ENCODE measurements at regions not wholly inside any gene's neighbourhood (a gene's known extent, or its start where the extent isn't known, plus 50 kb on each side); places are given as distances from the start of the nearest gene placed in this dataset.

DNA sequence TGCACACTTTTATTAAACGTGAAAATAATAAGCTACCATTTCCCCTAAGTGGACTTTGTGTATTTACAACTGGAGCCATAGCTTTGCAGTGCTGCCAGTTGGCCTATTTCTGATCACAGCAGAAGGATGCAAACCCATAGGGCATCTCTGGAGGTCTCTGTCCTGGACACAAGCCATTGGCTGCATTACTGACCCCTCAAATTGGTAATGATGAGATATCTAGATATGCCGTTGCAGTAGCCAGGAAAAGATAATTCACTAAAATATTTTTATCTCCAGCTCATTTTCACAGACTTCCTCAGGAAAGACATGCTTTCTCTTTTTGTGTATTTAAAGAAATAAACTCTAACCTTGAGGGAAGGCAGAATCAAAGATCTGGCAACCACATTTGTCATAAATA is 182.5 kb downstream of the TDRD15 start (continued):
- no peak for TF ChIP-seq DNMT3B (CRISPR knock-in tag; conservative IDR thresholded peaks at IDR 0.05)
- no peak for TF ChIP-seq TOE1 (CRISPR knock-in tag; IDR thresholded peaks at IDR 0.05)
- TF ChIP-seq ZNF598 (CRISPR knock-in tag; IDR thresholded peaks at IDR 0.05; ENCODE audit: borderline replicate concordance): no peak
- TF ChIP-seq, protein P1, sequence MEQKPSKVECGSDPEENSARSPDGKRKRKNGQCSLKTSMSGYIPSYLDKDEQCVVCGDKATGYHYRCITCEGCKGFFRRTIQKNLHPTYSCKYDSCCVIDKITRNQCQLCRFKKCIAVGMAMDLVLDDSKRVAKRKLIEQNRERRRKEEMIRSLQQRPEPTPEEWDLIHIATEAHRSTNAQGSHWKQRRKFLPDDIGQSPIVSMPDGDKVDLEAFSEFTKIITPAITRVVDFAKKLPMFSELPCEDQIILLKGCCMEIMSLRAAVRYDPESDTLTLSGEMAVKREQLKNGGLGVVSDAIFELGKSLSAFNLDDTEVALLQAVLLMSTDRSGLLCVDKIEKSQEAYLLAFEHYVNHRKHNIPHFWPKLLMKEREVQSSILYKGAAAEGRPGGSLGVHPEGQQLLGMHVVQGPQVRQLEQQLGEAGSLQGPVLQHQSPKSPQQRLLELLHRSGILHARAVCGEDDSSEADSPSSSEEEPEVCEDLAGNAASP (CRISPR knock-in tag; IDR thresholded peaks at IDR 0.05; ENCODE audit: borderline replicate concordance): no peak
- no peak for TF ChIP-seq ATRX (CRISPR knock-in tag; IDR thresholded peaks at IDR 0.05; ENCODE audit: borderline replicate concordance)
- no peak for TF ChIP-seq ZSCAN25 (CRISPR knock-in tag; IDR thresholded peaks at IDR 0.05)
- TF ChIP-seq ATF7 (IDR thresholded peaks at IDR 0.05): no peak
- no peak for TF ChIP-seq ATF7 (CRISPR knock-in tag; IDR thresholded peaks at IDR 0.05)
- no peak for TF ChIP-seq ZNF773 (CRISPR knock-in tag; IDR thresholded peaks at IDR 0.05; ENCODE audit: borderline replicate concordance)
- no peak for TF ChIP-seq ZFP1 (CRISPR knock-in tag; IDR thresholded peaks at IDR 0.05)
- no peak for TF ChIP-seq ZNF530 (CRISPR knock-in tag; IDR thresholded peaks at IDR 0.05; ENCODE audit: low read depth)

DNA sequence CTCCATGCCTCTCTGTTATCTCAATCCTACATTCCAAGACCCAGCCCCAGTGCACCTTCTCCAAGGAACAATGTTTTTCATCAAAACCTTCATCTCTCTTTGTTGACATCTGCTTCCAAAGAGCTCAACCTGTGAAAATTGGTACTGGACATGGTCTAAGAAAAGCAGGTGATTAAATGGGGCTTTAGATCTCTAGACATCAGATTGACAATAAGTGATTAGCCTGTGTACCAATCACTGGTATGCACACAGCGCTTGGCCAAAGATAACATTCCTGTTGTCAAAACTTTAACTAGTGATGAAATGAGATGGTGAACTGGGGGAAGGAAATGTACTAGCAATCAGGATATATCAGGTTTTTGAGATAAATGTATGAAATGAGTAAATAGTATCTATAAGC is 183.3 kb downstream of the TDRD15 start:
- Histone ChIP-seq H3K79me2 (ENCODE audit: insufficient read depth, low read length) (no peaks in the 10 kb centered on the region), H3K36me3 (replicated peaks in 1 of 2; ENCODE audit: control insufficient read depth in 1 of 2, insufficient read depth in 2 of 2, low read length in 2 of 2) (no peaks in the 10 kb centered on the region), H3K9ac (ENCODE audit: insufficient read depth, low read depth, low read length) (no peak overlapping the region), H3K4me1 (ENCODE audit: insufficient read depth, low read length) (no peaks in the 10 kb centered on the region), H4K20me1 (ENCODE audit: insufficient read depth, low read length) (no peaks in the 10 kb centered on the region), H3K4me3 (replicated peaks in 1 of 3; ENCODE audit: insufficient read depth in 1 of 3, low read depth in 2 of 3, low read length in 3 of 3) (no peak overlapping the region), H3K9me3 (ENCODE audit: low read length) (no peaks in the 10 kb centered on the region), H3K4me2 (ENCODE audit: low read depth, low read length) (no peak overlapping the region), H3K27ac (ENCODE audit: extremely low read length, insufficient read depth, low read length) (no peak overlapping the region), H2AFZ (ENCODE audit: low read length) (no peak overlapping the region), H3K27me3 (ENCODE audit: control insufficient read depth in 1 of 2, insufficient read depth in 2 of 2, low read length in 2 of 2) (peaks cover 0 to 4% of the 10 kb centered on the region in 2 experiments; a peak in 1 of 5 replicates)
- intact Hi-C loops (cut with micrococcal nuclease; ENCODE audit: unreplicated experiment): no loop called here
- BruUV-seq (replicated peaks): no TSS peak
- WGBS (ENCODE audit: low lambda C conversion rate): 2% methylated on average over 1 of the region's 1 CpG
- ATAC-seq (no peak), DNase-seq (ENCODE audit: low spot score) (no peak), FAIRE-seq (no peak)
- CTCF ChIA-PET (ENCODE audit: low intra/inter-chr PET ratio, low total read pairs): no interaction called here
- POLR2A ChIA-PET: no interaction called here
- in situ Hi-C loops (cut with HindIII; ENCODE audit: extremely low pct_ligation_motif_present, low pct_unique_long_range_greater_than_20kb): no loop called here
- TF ChIP-seq SIX1 (CRISPR knock-in tag; IDR thresholded peaks at IDR 0.05; ENCODE audit: borderline replicate concordance): no peak
- TF ChIP-seq SP5 (CRISPR knock-in tag; IDR thresholded peaks at IDR 0.05; ENCODE audit: borderline replicate concordance, low read depth): no peak
- TF ChIP-seq, protein P2, sequence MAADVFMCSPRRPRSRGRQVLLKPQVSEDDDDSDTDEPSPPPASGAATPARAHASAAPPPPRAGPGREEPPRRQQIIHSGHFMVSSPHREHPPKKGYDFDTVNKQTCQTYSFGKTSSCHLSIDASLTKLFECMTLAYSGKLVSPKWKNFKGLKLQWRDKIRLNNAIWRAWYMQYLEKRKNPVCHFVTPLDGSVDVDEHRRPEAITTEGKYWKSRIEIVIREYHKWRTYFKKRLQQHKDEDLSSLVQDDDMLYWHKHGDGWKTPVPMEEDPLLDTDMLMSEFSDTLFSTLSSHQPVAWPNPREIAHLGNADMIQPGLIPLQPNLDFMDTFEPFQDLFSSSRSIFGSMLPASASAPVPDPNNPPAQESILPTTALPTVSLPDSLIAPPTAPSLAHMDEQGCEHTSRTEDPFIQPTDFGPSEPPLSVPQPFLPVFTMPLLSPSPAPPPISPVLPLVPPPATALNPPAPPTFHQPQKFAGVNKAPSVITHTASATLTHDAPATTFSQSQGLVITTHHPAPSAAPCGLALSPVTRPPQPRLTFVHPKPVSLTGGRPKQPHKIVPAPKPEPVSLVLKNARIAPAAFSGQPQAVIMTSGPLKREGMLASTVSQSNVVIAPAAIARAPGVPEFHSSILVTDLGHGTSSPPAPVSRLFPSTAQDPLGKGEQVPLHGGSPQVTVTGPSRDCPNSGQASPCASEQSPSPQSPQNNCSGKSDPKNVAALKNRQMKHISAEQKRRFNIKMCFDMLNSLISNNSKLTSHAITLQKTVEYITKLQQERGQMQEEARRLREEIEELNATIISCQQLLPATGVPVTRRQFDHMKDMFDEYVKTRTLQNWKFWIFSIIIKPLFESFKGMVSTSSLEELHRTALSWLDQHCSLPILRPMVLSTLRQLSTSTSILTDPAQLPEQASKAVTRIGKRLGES (CRISPR knock-in tag; IDR thresholded peaks at IDR 0.05; ENCODE audit: borderline replicate concordance): no peak
- TF ChIP-seq, protein P3, sequence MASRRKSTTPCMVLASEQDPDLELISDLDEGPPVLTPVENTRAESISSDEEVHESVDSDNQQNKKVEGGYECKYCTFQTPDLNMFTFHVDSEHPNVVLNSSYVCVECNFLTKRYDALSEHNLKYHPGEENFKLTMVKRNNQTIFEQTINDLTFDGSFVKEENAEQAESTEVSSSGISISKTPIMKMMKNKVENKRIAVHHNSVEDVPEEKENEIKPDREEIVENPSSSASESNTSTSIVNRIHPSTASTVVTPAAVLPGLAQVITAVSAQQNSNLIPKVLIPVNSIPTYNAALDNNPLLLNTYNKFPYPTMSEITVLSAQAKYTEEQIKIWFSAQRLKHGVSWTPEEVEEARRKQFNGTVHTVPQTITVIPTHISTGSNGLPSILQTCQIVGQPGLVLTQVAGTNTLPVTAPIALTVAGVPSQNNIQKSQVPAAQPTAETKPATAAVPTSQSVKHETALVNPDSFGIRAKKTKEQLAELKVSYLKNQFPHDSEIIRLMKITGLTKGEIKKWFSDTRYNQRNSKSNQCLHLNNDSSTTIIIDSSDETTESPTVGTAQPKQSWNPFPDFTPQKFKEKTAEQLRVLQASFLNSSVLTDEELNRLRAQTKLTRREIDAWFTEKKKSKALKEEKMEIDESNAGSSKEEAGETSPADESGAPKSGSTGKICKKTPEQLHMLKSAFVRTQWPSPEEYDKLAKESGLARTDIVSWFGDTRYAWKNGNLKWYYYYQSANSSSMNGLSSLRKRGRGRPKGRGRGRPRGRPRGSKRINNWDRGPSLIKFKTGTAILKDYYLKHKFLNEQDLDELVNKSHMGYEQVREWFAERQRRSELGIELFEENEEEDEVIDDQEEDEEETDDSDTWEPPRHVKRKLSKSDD (CRISPR knock-in tag; IDR thresholded peaks at IDR 0.05; ENCODE audit: low read depth): no peak
- TF ChIP-seq, protein P4, sequence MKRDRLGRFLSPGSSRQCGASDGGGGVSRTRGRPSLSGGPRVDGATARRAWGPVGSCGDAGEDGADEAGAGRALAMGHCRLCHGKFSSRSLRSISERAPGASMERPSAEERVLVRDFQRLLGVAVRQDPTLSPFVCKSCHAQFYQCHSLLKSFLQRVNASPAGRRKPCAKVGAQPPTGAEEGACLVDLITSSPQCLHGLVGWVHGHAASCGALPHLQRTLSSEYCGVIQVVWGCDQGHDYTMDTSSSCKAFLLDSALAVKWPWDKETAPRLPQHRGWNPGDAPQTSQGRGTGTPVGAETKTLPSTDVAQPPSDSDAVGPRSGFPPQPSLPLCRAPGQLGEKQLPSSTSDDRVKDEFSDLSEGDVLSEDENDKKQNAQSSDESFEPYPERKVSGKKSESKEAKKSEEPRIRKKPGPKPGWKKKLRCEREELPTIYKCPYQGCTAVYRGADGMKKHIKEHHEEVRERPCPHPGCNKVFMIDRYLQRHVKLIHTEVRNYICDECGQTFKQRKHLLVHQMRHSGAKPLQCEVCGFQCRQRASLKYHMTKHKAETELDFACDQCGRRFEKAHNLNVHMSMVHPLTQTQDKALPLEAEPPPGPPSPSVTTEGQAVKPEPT (CRISPR knock-in tag; IDR thresholded peaks at IDR 0.05; ENCODE audit: low read depth): no peak

Measured in HepG2 (cell line).